ENCODE measurements at regions not wholly inside any gene's neighbourhood (a gene's known extent, or its start where the extent isn't known, plus 50 kb on each side); places are given as distances from the start of the nearest gene placed in this dataset.

GRCh38 chr6:77403424-77403823, 59.9 kb downstream of the HTR1B start:
- no peak for DNase-seq (ENCODE audit: low spot score)

GRCh38 chr6:77401231-77401630, 62.1 kb downstream of the HTR1B start:
- no peak for DNase-seq (ENCODE audit: low spot score)

GRCh38 chr6:77397561-77397960, 65.7 kb downstream of the HTR1B start:
- DNase-seq (ENCODE audit: low spot score), result no peak

- no peak for DNase-seq (ENCODE audit: low spot score)
These were observed 73.9 kb downstream of the HTR1B start for GRCh38 chr6:77389402-77389801.

- DNase-seq (ENCODE audit: low spot score), result no peak
These were observed 80.3 kb downstream of the HTR1B start for GRCh38 chr6:77383026-77383425.

GRCh38 chr6:77373955-77374354, 89.3 kb downstream of the HTR1B start:
- no peak for DNase-seq (ENCODE audit: low spot score)

GRCh38 chr6:77371748-77372147, 91.5 kb downstream of the HTR1B start:
- no peak for DNase-seq (ENCODE audit: low spot score)

GRCh38 chr6:77368660-77369313, 94.5 kb downstream of the HTR1B start:
- peak; percentile 24 for DNase-seq (ENCODE audit: low spot score)

- DNase-seq (ENCODE audit: low spot score), result no peak
These were observed 96.5 kb downstream of the HTR1B start for GRCh38 chr6:77366798-77367197.

GRCh38 chr6:77363702-77364101, 99.6 kb downstream of the HTR1B start:
- DNase-seq (ENCODE audit: low spot score), result no peak

GRCh38 chr6:77362055-77362454, 101.2 kb downstream of the HTR1B start:
- no peak for DNase-seq (ENCODE audit: low spot score)

GRCh38 chr6:77361018-77361417, 102.3 kb downstream of the HTR1B start:
- no peak for DNase-seq (ENCODE audit: low spot score)

GRCh38 chr6:77356821-77357220, 106.5 kb downstream of the HTR1B start:
- no peak for DNase-seq (ENCODE audit: low spot score)

GRCh38 chr6:77354581-77354980, 108.7 kb downstream of the HTR1B start:
- DNase-seq (ENCODE audit: low spot score), result no peak

GRCh38 chr6:77353129-77353528, 110.2 kb downstream of the HTR1B start:
- DNase-seq (ENCODE audit: low spot score), result no peak

- DNase-seq (ENCODE audit: low spot score), result no peak
These were observed 122.0 kb downstream of the HTR1B start for GRCh38 chr6:77341058-77341986.

GRCh38 chr6:77340331-77340730, 123.0 kb downstream of the HTR1B start:
- no peak for DNase-seq (ENCODE audit: low spot score)

GRCh38 chr6:77339926-77340325, 123.4 kb downstream of the HTR1B start:
- DNase-seq (ENCODE audit: low spot score), result no peak

GRCh38 chr6:77337392-77337791, 125.9 kb downstream of the HTR1B start:
- DNase-seq (ENCODE audit: low spot score), result no peak

GRCh38 chr6:77334093-77334492, 129.2 kb downstream of the HTR1B start:
- no peak for DNase-seq (ENCODE audit: low spot score)

GRCh38 chr6:77332915-77333623, 130.2 kb downstream of the HTR1B start:
- no peak for DNase-seq (ENCODE audit: low spot score)

GRCh38 chr6:77326711-77327110, 136.6 kb downstream of the HTR1B start:
- DNase-seq (ENCODE audit: low spot score), result no peak

- DNase-seq (ENCODE audit: low spot score), result no peak
These were observed 137.3 kb downstream of the HTR1B start for GRCh38 chr6:77326029-77326428.

Data from iPS-NIHi11 (cell line).